ENCODE measurements at regions not wholly inside any gene's neighbourhood (a gene's known extent, or its start where the extent isn't known, plus 50 kb on each side); places are given as distances from the start of the nearest gene placed in this dataset.

DNA sequence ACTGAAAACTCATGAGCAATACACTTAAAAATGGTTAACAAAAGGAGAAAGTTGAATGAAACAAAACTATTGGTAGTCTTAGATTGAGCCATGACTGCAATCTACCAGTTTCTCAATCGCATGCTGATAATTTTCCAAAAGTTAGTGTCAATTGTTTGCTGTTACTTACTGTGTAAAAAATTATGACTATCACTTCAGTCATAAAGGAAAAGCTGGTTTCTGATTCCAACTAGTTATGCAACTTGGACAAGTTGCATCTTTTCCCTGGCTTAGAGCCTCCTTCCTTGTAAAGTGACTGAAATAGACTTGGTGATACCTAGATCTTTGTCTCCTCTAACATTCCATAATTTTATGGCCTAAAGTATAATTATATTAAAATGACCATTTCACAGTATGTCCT lies 88.3 kb upstream of the PAK5 start:
- Histone ChIP-seq H3K4me1 (ENCODE audit: control insufficient read depth, extremely low read depth, insufficient read depth, low read length) (no peaks in the 10 kb centered on the region), H3K9me1 (replicated peaks; ENCODE audit: control insufficient read depth, extremely low read depth, insufficient read depth, low read length) (no peaks in the 10 kb centered on the region), H4K20me1 (replicated peaks; ENCODE audit: control insufficient read depth, extremely low read depth, insufficient read depth, low read length) (no peaks in the 10 kb centered on the region), H3K4me2 (ENCODE audit: insufficient read depth, low read length) (no peak overlapping the region), H2AFZ (ENCODE audit: low read depth, low read length) (no peak overlapping the region), H3K4me3 (replicated peaks in 1 of 3; ENCODE audit: insufficient read depth in 1 of 3, low read depth in 1 of 3, low read length in 3 of 3) (no peak overlapping the region), H3K79me2 (ENCODE audit: control insufficient read depth, insufficient read depth, low read length) (no peaks in the 10 kb centered on the region), H3K27ac (ENCODE audit: insufficient read depth, low read depth, low read length) (no peak overlapping the region), H3K27me3 (ENCODE audit: control insufficient read depth in 2 of 2, insufficient read depth in 2 of 2, low read length in 2 of 2) (peaks cover 2 to 3% of the 10 kb centered on the region in 2 experiments), H3K36me3 (ENCODE audit: control insufficient read depth in 2 of 2, extremely low read depth in 1 of 2, insufficient read depth in 2 of 2, low read length in 2 of 2) (no peaks in the 10 kb centered on the region), H3K9ac (replicated peaks; ENCODE audit: extremely low read depth, insufficient read depth, low read length) (no peak overlapping the region), H3K9me3 (replicated peaks; ENCODE audit: control insufficient read depth, insufficient read depth, low read length) (no peaks in the 10 kb centered on the region)
- dilution Hi-C loops (cut with MboI; ENCODE audit: extremely low pct_ligation_motif_present, low sequenced_read_pairs) = no loop called here
- no peak for TF ChIP-seq POLR2A (IDR thresholded peaks at IDR 0.05; ENCODE audit: low read depth, low read length)
- no peak for TF ChIP-seq EZH2 (IDR thresholded peaks at IDR 0.05; ENCODE audit: borderline replicate concordance, low read depth, low read length, severe bottlenecking)
- no peak for TF ChIP-seq GATA2 (IDR thresholded peaks at IDR 0.05; ENCODE audit: insufficient read depth, insufficient read length, low read depth, low read length)
- TF ChIP-seq, protein P1, sequence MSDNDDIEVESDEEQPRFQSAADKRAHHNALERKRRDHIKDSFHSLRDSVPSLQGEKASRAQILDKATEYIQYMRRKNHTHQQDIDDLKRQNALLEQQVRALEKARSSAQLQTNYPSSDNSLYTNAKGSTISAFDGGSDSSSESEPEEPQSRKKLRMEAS (IDR thresholded peaks at IDR 0.05; ENCODE audit: insufficient read depth, insufficient read length) = no peak
- no peak for TF ChIP-seq MYC (IDR thresholded peaks at IDR 0.05; ENCODE audit: low read depth, low read length)
- no peak for TF ChIP-seq FOS (IDR thresholded peaks at IDR 0.05; ENCODE audit: borderline replicate concordance, insufficient read depth, low read length)
- TF ChIP-seq JUN (IDR thresholded peaks at IDR 0.05; ENCODE audit: borderline replicate concordance, insufficient read depth, insufficient read length, low read depth) = no peak
- no peak for TF ChIP-seq POLR2AphosphoS5 (IDR thresholded peaks at IDR 0.05; ENCODE audit: insufficient read depth, low read depth, low read length)
- TF ChIP-seq, protein P2, sequence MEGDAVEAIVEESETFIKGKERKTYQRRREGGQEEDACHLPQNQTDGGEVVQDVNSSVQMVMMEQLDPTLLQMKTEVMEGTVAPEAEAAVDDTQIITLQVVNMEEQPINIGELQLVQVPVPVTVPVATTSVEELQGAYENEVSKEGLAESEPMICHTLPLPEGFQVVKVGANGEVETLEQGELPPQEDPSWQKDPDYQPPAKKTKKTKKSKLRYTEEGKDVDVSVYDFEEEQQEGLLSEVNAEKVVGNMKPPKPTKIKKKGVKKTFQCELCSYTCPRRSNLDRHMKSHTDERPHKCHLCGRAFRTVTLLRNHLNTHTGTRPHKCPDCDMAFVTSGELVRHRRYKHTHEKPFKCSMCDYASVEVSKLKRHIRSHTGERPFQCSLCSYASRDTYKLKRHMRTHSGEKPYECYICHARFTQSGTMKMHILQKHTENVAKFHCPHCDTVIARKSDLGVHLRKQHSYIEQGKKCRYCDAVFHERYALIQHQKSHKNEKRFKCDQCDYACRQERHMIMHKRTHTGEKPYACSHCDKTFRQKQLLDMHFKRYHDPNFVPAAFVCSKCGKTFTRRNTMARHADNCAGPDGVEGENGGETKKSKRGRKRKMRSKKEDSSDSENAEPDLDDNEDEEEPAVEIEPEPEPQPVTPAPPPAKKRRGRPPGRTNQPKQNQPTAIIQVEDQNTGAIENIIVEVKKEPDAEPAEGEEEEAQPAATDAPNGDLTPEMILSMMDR (IDR thresholded peaks at IDR 0.05; ENCODE audit: extremely low read depth in 1 of 2, insufficient read depth in 1 of 2, low read depth in 1 of 2, low read length in 2 of 2) = no peak
- no TSS peak for BruUV-seq (replicated peaks)
- intact Hi-C loops (cut with micrococcal nuclease) = no loop called here
- DNase-seq (ENCODE audit: low read depth, low spot score) (no peak), FAIRE-seq (no peak)
- POLR2A ChIA-PET = no interaction called here
- CTCF ChIA-PET = no interaction called here

Data from endothelial cell of umbilical vein (primary cell).